OCI-M1 (cell line): ENCODE measurements at regions not wholly inside any gene's neighbourhood (a gene's known extent, or its start where the extent isn't known, plus 50 kb on each side); places are given as distances from the start of the nearest gene placed in this dataset.
"Not testable (repeated sequence)": the region's sequence is repeated elsewhere in the genome, so short reads cannot be mapped to it uniquely, and the experiment has no call there.

Experiments used
- DNase-seq: peaks from one replicate; lab custom pipeline; 2025; lab: John Stamatoyannopoulos, UW

DNA sequence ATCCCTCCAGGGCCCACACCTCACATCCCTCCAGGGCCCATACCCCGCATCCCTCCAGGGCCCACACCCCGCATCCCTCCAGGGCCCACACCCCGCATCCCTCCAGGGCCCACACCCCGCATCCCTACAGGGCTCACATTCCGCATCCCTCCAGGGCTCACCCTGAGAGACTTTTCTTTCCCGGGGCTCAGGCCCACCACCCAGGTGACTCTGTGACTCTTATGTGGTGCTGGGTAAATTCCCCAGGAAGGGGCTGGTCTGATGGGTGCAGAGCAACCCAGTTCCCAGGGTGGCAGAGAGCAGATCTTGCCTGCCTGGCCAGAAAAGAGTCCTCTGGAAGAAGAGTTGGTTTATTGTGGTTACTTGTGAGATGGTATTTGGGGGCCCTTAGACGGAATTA is 290.7 kb downstream of the TCERG1L start:
- DNase-seq: no peak

DNA sequence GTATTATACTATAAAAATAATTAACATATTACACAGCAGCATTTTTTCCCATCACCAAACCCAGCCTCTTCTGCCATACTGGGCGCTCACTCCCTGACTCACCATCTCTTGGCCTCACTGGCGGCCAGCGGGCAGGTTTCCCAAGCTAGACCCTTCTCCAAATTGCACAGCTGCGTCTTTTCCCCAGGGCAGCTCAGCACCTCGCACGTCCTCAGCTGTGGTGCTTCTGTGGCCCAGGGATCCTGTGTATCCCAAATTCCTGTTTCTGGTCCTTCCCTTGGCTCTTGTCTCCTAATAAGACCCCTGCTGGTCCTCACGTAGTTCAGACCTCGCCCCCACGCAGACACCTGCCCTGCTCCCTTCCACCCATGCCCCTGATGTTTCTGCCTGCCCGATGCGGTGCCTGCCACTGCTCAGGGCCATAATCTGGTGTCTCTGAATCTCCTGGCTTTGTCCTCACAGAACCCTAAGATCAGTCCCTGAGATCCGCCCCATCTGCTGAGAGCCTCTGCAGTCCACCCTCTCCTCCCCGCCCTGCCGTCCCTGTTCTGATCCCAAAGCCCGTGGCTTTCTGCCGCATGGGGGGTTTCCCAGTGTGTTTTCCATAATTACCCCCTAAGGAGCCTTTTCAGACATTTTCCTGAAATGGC is 290.1 kb downstream of the TCERG1L start:
- DNase-seq: no peak

DNA sequence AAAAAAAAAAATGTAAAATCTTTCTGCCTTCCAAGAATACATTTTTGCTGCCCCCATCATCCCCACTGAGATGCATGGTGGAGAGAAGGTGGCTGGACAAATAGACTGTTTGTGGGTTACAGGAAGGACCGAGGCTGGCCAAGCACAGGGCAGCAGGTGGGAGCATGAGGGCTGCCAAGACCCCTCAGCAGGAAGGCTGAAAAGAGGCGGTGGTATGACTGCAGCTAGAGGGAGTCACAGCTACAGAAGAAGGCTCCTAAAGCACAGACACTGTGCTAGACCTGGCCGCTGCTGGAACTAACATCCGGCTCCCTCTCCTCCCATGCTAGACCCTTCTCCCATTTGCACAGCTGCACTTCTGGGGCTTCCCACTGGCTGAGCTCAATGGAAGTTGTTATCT is 289.6 kb downstream of the TCERG1L start:
- DNase-seq: no peak

DNA sequence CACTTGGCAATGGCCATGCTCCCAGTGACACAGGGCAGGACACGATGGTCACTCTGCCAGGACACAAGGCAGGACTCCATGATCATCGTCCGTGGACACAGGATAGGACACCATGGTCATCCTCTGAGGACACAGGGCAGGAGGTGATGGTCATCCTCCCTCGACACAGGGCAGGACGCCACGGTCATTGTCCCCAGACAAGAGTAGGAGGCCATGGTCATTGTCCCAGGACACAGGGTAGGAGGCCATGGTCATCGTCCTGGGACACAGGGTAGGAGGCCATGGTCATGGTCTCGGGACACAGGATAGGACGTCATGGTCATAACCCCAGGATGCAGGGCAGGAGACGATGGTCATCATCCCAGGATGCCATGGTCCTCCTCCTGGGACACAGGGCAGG is 289.2 kb downstream of the TCERG1L start:
- no peak for DNase-seq

DNA sequence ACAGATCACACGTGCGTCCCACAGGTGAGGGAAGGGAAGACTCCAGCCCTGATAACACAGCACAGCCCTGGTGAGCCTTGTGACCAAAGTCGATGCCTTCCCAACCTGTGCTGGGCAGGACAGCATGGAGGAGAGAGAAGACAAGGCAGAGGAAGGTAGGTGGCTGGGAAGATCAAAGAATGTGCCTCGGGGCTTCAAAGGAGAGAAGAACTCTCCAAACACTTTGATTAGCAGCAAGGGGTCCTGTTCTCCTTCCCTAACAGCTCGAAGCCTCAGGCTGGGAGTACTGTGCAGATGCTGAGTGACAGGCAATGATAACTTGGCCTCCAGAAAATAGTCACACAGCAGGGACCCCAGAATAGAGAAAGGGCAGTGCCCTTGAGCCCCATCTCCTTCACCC is 288.5 kb downstream of the TCERG1L start:
- DNase-seq: no peak

DNA sequence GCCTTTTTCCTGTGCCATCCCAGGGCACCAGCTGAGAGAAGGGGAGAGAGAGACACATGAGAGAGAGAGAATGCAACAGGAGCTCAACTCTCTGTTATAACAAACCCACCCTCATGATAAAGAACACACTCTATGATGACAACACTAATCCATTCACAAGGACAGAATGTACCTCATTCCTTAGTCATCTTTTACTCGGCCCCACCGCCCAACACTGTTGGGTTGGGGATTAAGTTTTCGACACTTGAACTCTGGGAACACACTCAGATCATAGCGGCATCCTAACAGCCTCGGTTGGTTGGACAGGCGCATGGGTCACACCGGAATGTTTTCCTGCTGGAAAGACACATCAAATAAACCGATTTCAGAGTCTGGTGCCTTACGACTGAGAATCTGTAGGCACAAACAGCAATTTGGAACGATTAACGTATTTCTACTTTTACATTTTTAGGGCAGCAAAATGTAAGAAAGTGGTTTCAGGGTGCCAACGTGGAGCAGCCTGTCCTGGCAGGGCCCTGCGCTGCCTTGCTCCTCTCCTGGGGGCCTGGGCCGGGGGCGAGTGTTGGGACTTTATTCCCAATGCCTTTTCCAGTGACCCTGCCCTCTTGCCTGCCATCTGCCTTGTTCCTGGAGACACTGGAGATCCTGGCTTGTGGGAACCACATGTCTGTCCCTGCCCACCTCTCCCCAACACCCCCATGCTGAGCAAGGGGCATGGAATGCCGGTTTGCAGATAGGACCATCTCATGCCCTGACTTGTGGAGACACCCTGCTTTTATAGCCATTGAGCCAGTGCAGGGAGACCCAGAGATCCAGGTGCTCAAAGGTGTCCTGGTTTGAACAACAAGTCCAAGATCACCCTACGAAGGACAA is 287.0 kb downstream of the TCERG1L start:
- no peak for DNase-seq

DNA sequence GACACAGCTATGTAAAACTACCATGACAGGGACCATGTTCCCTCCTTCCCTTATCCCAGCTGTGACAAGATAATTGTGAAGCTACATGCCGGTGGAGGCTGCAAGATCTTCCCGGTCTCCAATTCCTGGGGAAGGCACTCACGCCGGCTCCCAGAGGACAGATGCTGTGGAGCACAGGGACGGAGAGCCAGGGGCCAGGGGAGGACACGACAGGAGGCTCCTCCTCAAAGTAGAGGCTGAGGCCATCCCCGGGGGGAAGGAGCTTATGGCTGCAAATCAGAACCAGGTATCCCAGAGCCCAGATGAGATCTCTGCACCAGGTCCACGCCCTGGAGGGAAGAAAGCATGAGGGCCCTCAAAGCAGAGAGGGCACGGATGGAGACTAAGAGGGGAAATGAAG is 286.2 kb downstream of the TCERG1L start:
- no peak for DNase-seq

DNA sequence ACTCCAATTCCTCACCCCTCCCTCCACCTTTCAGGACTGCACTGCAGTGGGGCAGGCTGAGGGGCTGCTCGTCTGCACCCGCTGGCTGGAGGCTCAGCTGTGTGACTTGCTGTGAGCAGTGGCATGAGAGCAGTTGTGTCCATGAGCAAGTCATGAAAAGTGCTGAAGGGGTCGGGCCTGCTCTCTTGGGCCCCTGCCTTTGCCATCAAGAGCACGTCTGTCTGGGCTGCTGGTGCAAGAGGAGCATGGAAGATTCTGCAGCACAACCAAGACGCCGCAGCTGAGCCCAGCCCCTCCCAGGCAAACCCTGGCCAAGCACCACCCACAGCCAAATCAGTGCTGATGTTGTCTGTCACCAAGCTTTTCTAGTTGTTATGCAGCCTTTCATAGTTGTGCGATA is 284.3 kb downstream of the TCERG1L start:
- no peak for DNase-seq

DNA sequence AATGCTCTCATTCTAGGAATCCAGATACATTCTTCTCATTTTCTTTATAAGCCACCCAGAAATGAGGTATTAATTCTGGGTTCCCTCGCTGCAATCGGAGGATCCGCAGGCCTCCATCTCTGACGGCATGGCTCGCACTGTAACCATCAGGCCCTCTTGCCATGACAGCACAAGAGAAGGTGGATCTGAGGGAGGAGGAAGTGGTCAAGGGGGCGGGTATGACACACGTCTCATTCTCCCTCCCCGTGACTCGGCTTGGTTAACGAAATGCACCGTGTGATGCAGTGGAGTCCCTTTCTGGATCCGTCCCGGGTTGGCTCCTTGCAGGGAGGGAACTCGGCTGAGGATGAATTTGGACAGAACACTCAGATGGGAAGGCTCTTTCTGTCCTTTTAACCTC is 280.2 kb downstream of the TCERG1L start:
- DNase-seq: no peak

DNA sequence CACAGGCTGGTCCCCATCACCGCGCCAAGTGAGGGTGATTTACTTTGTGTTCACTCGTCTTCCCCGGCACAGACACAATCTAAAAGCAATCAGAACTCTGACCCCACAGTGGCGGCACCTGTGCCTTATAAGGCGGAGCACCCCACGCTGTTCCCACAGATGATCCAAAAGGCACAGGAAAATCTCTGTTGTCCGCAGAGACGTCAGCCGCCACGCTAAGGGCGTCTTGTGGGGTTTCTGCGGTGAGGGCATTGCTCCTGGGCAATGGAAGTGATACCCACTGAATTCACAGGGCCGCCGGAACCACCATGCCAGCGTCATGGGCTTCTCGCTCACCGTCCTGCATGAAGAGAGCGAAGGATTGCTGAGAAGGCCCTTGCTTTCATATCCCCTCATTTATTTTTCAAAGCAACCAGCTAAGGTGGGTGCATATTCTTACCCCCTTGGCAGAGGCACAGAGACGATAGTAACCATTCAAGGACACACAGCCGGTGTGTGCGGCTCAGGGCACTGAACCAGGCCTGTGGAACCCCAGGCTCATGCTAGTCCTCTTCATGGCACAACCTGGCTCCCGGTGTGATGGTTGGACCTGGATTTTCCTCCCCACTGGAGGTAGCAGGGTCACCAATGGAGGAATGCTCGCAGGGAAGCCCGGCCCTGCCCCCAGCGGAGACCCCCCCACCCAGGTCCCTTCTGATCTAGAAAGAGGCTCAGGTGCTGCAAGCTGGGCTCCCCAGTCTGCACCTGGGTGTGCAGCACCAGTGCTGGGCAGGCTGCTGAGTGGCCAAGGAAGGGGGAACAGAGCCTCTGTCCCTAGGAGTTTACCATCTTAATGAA is 279.0 kb downstream of the TCERG1L start:
- DNase-seq: no peak

DNA sequence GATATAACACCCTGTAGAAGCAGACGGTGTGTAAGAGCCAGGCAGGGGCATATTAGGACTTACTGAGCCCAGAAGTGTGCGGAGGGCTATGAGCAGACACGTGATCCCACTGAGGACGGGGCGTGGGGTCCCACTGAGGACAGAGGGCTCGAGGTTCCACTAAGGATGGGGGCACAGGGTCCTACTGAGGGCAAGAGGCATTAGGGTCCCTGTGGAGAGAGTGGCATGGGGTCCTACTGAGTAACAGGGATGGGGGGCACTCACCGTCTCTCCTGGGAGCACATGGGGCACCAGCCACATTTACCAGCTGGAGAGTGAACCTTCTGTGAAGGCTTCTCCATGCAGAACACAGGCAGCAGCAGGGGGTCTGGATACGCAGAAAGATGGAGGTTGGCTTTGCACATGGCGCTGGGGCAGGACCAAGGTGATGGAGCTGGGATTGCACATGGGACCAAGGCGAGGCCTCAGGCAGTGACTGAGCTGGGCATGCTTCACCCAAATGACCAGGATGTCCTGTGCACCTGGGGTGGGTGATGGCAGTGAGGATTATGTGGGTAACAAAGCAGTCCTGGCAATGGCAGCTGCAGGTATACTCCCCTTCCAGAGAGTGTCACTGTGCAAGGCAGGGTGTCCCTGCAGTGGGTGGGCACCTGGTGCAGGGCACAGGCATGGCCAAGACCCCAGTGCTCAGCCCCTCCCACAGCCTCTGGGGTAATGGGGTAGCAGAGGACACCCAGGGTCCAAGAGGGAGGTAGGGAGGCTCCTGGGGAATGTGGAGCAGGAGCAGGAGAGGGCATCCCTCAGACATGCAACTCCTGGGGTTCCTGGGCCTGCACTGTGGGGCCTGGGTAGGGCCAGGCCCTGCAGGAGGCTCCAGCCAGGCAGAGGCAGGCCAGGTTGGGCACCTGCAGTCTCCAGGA is 278.1 kb downstream of the TCERG1L start:
- no peak for DNase-seq

DNA sequence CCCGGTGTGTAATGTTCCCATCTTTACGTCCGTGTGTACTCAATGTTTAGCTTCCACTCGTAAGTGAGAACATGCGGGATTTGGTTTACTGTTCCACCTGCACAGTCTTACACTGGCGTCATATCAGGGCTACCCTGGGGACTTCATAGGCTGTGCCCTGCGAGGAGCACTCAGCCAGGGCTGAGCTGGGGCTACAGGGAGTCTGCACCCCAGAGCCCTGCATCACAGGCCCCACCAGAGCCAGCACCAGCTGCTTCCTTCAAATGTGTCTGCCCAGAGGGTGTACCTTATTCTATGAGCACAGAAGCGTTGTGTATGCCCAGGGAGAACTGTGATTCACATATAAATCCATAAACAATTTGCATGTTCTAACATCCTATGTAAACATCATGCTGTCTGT is 277.1 kb downstream of the TCERG1L start:
- no peak for DNase-seq

DNA sequence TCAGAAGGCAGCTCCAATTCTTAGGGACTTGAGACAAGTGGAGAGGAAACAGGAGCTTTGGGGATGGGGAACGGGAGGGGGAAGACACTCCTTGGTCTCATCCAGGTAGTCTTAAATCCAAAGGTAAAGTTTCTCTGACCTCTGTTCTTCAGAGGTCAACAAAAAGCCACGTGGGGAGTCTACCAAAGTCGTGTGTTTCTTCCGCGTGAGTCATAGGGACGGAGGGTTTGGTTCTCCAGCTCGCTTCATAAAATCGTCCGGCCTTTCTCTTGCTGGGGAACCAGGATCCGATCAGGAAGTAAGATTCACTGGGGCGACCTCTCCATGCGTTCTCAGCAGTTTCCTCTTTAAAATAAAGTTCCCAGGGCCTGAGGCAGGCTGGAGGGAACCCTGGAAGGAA is 275.7 kb downstream of the TCERG1L start:
- DNase-seq: no peak

DNA sequence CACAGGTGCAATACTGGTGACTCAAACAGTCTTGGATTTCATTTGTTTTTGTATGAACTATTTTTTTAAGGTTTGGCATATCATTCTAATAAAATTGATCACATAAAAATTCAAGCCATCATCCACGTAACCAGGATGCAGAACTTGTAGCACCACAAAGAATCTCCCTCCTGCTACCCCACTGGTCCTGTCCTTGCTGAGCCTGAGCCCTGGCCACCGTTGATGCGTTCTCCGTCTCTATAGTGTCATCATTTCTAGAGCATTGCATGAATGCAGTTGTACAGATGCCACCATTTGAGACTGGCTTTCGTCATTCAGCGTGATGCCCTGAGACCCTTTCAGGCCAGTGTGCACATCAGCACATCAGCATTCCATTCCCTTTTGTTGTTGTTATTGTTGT is 273.5 kb downstream of the TCERG1L start:
- no peak for DNase-seq

DNA sequence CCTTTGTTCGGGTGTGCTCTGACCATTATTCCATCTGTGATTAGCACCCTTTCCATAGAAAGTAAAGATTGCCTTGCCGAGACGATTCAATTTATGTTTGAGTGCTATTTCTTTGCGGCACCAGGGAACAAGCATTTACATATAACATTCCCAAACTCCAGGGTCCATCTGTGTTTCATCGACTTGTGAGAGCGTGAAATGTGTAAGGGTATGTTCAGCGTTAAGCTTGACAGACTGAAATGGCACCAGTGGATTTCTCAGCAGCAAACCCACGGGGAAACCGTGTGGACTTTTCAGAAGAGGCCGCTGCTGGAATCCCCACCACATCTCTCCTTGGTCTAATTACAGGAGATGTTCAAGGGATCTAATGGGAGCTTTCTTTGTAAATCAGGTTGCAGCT is 270.5 kb downstream of the TCERG1L start:
- no peak for DNase-seq

DNA sequence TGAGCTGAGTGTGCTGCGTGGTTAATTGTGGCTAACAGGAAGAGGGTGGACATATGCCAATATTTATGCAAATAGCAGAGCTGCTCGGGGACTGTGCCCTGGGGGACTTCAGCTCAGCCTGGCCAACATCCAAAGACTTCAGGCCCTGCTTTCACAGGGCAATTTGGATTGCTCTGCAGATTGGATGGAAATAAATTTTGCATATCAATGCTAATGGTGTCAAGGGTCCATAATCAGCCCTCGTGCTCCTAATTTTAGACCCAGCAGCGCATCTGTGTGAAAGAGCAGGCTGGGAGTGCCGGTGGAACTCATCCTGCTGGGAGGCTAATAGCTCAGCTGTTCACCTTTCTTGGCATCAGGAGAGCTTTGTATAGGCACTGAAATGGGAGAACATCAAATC is 270.1 kb downstream of the TCERG1L start:
- DNase-seq: no peak

DNA sequence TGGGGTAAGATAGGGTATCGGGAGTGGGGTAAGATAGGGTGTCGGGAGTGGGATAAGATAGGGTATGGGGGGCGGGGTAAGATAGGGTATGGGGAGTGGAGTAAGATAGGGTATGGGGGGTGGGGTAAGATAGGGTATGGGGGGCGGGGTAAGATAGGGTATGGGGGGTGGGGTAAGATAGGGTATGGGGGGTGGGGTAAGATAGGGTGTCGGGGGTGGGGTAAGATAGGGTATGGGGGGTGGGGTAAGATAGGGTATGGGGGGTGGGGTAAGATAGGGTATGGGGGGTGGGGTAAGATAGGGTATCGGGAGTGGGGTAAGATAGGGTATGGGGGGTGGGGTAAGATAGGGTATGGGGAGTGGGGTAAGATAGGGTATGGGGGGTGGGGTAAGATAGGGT is 269.5 kb downstream of the TCERG1L start:
- DNase-seq: not testable (repeated sequence)
